HCT116 (cell line): ENCODE measurements at regions not wholly inside any gene's neighbourhood (a gene's known extent, or its start where the extent isn't known, plus 50 kb on each side); places are given as distances from the start of the nearest gene placed in this dataset.

Source experiments
- ATAC-seq: fragments of 200-7000 bp; cut with Tn5 transposase; 2 replicates; pipeline ENCODE4 v1.9.1; 2020; ENCODE audit warnings: mild to moderate bottlenecking, moderate library complexity
- BruUV-seq: library from RNA; stranded (reverse); fragments of 400-500 nt; replicated peaks from 2 replicates; lab custom pipeline; 2021; lab: Mats Ljungman, UMichigan
- CTCF ChIA-PET: fragments of 300-600 bp; sonication (Branson Sonifier 250); formaldehyde crosslinking; loops from one replicate; lab custom pipeline; 2021; ENCODE audit warnings: antibody characterized with exemption; lab: Charles Lee
- POLR2A ChIA-PET: fragments of 300-600, 350-600 bp; sonication (Branson Sonifier 250); formaldehyde crosslinking; loops from one replicate; lab custom pipeline; 2021; ENCODE audit warnings: antibody characterized with exemption; lab: Charles Lee
- RAD21 ChIA-PET, 2 experiments: fragments of 300-600 bp; sonication (Branson Sonifier 250); formaldehyde crosslinking; loops; one replicate each; lab custom pipeline; 2023; ENCODE audit warnings: low total read pairs in 2 of 2; ENCODE audit not compliant: uncharacterized antibody in 2 of 2, unreplicated experiment in 2 of 2, low non-redundant PET in 1 of 2; lab: Charles Lee
- DNase-seq: peaks from one replicate; pipeline ENCODE4 v3.0.0-alpha.2; 2010; ENCODE audit warnings: low read depth, low spot score
- H2AFZ ChIP-seq: fragments of 200-600 bp; shearing (Covaris generic), sonication (generic); 2 replicates; pipeline ENCODE4 v1.6.1; 2017; ENCODE audit warnings: low read depth, mixed run types, mixed read lengths, antibody characterized with exemption, low read length; ENCODE audit not compliant: poor library complexity, severe bottlenecking
- H3K27ac ChIP-seq: 2 replicates; pipeline ENCODE4 v1.5.1; 2012; ENCODE audit warnings: low read depth, low read length
- H3K27me3 ChIP-seq: fragments of 200-600 bp; sonication (generic); 2 replicates; pipeline ENCODE4 v1.6.1; 2016; ENCODE audit warnings: mixed run types, low read length, mixed read lengths; ENCODE audit not compliant: insufficient read depth
- H3K36me3 ChIP-seq, 2 experiments: fragments of 200-500 bp in 1 of 2; fragments of 200-600 bp in 1 of 2; sonication (Bioruptor generic) in 1 of 2; sonication (generic) in 1 of 2; 2 replicates each; pipeline versions ENCODE4 v1.5.1 to v1.6.1; 2014 to 2016; ENCODE audit warnings: low read length in 2 of 2, inconsistent platforms in 1 of 2, mixed read lengths in 1 of 2, mixed run types in 1 of 2; ENCODE audit not compliant: insufficient read depth in 2 of 2, control insufficient read depth in 1 of 2
- H3K4me1 ChIP-seq, 2 experiments: fragments of 200-600 bp in 1 of 2; sonication (generic) in 1 of 2; 2 replicates each; pipeline versions ENCODE4 v1.5.1 to v1.6.1; 2012 to 2017; ENCODE audit warnings: low read length in 2 of 2, inconsistent platforms in 1 of 2, mild to moderate bottlenecking in 1 of 2, mixed read lengths in 1 of 2, mixed run types in 1 of 2, moderate library complexity in 1 of 2; ENCODE audit not compliant: insufficient read depth in 2 of 2, control insufficient read depth in 1 of 2
- H3K4me2 ChIP-seq: fragments of 200-600 bp; sonication (generic); 2 replicates; pipeline ENCODE4 v1.6.1; 2017; ENCODE audit warnings: mixed run types, low read length, mixed read lengths
- H3K4me3 ChIP-seq, 2 experiments: fragments of 200-600 bp in 1 of 2; sonication (generic) in 1 of 2; replicated peaks in 1 of 2; 2 replicates each; pipeline ENCODE4 v1.5.1; 2011 to 2016; ENCODE audit warnings: low read length in 2 of 2, control low read depth in 1 of 2, low read depth in 1 of 2, mild to moderate bottlenecking in 1 of 2, mixed read lengths in 1 of 2, mixed run types in 1 of 2
- H3K79me2 ChIP-seq: fragments of 200-600 bp; sonication (generic); 2 replicates; pipeline ENCODE4 v1.6.1; 2017; ENCODE audit warnings: mild to moderate bottlenecking, mixed run types, low read length, moderate library complexity, mixed read lengths; ENCODE audit not compliant: insufficient read depth
- H3K9ac ChIP-seq: fragments of 200-600 bp; sonication (generic); 2 replicates; pipeline ENCODE4 v1.6.1; 2016; ENCODE audit warnings: low read length, mixed read lengths
- H3K9me2 ChIP-seq: fragments of 200-600 bp; sonication (generic), shearing (Covaris generic); 2 replicates; pipeline ENCODE4 v1.6.1; 2017; ENCODE audit warnings: mixed run types, mild to moderate bottlenecking, moderate library complexity; ENCODE audit not compliant: insufficient read depth
- H3K9me3 ChIP-seq, 2 experiments: fragments of 200-500 bp in 1 of 2; fragments of 200-600 bp in 1 of 2; sonication (Bioruptor generic) in 1 of 2; sonication (generic) in 1 of 2; 2 replicates each; pipeline ENCODE4 v1.6.1; 2014 to 2017; ENCODE audit warnings: low read length in 2 of 2, mixed read lengths in 2 of 2, inconsistent platforms in 1 of 2, low read depth in 1 of 2, mild to moderate bottlenecking in 1 of 2, mixed run types in 1 of 2, moderate library complexity in 1 of 2; ENCODE audit not compliant: control insufficient read depth in 1 of 2, insufficient read depth in 1 of 2
- H4K20me1 ChIP-seq: fragments of 200-600 bp; sonication (generic), shearing (Covaris generic); 2 replicates; pipeline ENCODE4 v1.6.1; 2017; ENCODE audit warnings: mixed run types, mild to moderate bottlenecking, moderate library complexity; ENCODE audit not compliant: insufficient read depth
- CBX3 ChIP-seq: IDR thresholded peaks from 2 replicates; pipeline ENCODE4 v1.6.1; 2012; ENCODE audit warnings: low read depth
- CEBPB ChIP-seq: IDR thresholded peaks from 2 replicates; pipeline ENCODE4 v1.6.1; 2012; ENCODE audit warnings: low read depth
- ELF1 ChIP-seq: IDR thresholded peaks from 2 replicates; pipeline ENCODE4 v1.6.1; 2012; ENCODE audit warnings: low read depth, borderline replicate concordance
- POLR2AphosphoS5 ChIP-seq: IDR thresholded peaks from 2 replicates; pipeline ENCODE4 v1.6.1; 2011; ENCODE audit warnings: mild to moderate bottlenecking, low read depth, low read length, moderate library complexity
- RAD21 ChIP-seq: IDR thresholded peaks from 2 replicates; pipeline ENCODE4 v1.6.1; 2012; ENCODE audit warnings: low read depth, mild to moderate bottlenecking
- REST ChIP-seq: IDR thresholded peaks from 2 replicates; pipeline ENCODE4 v1.6.1; 2012; ENCODE audit warnings: low read depth
- SIN3A ChIP-seq: IDR thresholded peaks from 2 replicates; pipeline ENCODE4 v1.6.1; 2012; ENCODE audit warnings: low read depth
- TCF7L2 ChIP-seq: IDR thresholded peaks from 2 replicates; pipeline ENCODE4 v1.7.0; 2011; ENCODE audit warnings: borderline replicate concordance, inconsistent platforms; ENCODE audit not compliant: insufficient read depth, insufficient read length; ENCODE audit errors: extremely low read depth
- YY1 ChIP-seq: IDR thresholded peaks from 2 replicates; pipeline ENCODE4 v1.6.1; 2011; ENCODE audit warnings: low read length, low read depth, moderate library complexity, mild to moderate bottlenecking; ENCODE audit not compliant: insufficient replicate concordance; ENCODE audit errors: extremely low read depth
- ZNF274 ChIP-seq: fragments of 200-500 bp; sonication (Bioruptor generic); IDR thresholded peaks from 2 replicates; pipeline ENCODE4 v1.6.1; 2014; ENCODE audit warnings: mild to moderate bottlenecking, low read depth, low read length, inconsistent platforms
- intact Hi-C: fragments of 100-400 bp; cut with micrococcal nuclease; formaldehyde crosslinking; loops from 2 replicates; pipeline ENCODE4 v1.10.0; 2022
- TF ChIP-seq, protein P1 (sequence below): IDR thresholded peaks from 2 replicates; pipeline ENCODE4 v1.6.1; 2012

- H3K4me3 ChIP-seq = no peak overlapping the region
- ChIA-PET RAD21 (no interaction called here), POLR2A (no interaction called here)
- H3K4me1 ChIP-seq = no peaks in the 10 kb centered on the region
- no peaks in the 10 kb centered on the region for H3K27me3 ChIP-seq
- H3K9me2 ChIP-seq = no peaks in the 10 kb centered on the region
- no peaks in the 10 kb centered on the region for H4K20me1 ChIP-seq
- no peak overlapping the region for H3K27ac ChIP-seq
- no peaks in the 10 kb centered on the region for H3K9me3 ChIP-seq
- intact Hi-C loops = no loop called here
- H3K36me3 ChIP-seq = no peaks in the 10 kb centered on the region
- no peak overlapping the region for H2AFZ ChIP-seq
- H3K9ac ChIP-seq = no peak overlapping the region
- H3K79me2 ChIP-seq = no peaks in the 10 kb centered on the region
- ATAC-seq = no peak
- BruUV-seq = no TSS peak
- no peak for DNase-seq
- TF ChIP-seq YY1 = no peak
- TF ChIP-seq RAD21 = no peak
- no peak for TF ChIP-seq ZNF274
- no peak for TF ChIP-seq SIN3A
- TF ChIP-seq, protein P1, sequence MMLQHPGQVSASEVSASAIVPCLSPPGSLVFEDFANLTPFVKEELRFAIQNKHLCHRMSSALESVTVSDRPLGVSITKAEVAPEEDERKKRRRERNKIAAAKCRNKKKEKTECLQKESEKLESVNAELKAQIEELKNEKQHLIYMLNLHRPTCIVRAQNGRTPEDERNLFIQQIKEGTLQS = no peak
- no peak for TF ChIP-seq CBX3
- TF ChIP-seq POLR2AphosphoS5 = no peak
- TF ChIP-seq TCF7L2 = no peak
- no peak for TF ChIP-seq REST
- TF ChIP-seq ELF1 = no peak
- TF ChIP-seq CEBPB = no peak
- TF ChIP-seq, all 23 proteins: peak for 0
- no peak overlapping the region for H3K4me2 ChIP-seq
- CTCF ChIA-PET = no interaction called here
Observed at GRCh38 chr1:56227401-56227800, 352.0 kb downstream of the PLPP3 start.
